ENCODE measurements at regions not wholly inside any gene's neighbourhood (a gene's known extent, or its start where the extent isn't known, plus 50 kb on each side); places are given as distances from the start of the nearest gene placed in this dataset.

DNA sequence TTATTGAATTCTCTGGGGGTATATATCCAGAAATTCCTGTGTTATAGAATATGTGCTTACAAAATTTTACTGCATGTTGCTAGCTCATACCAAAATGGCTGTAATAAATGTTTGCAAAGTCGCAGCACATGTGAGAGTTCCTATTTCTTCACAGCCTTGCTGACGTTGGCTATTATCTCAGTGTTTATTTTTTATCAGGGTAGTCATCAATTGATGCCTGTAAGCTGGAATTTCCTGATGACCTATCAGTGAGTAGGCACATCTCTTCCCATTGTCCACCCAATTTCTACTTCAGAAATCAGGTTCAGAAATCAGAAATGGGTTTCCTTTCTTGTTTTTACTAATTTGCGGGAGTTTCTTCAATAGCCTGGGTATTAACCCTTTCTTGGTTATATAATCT, 268.1 kb upstream of the FZD8 start:
- no CpG with 5 or more reads among the region's 3 CpGs for WGBS, 2 experiments (ENCODE audit: extremely low coverage in 2 of 2, insufficient read length in 1 of 2)
- peaks cover 14% of the 10 kb centered on the region for H3K4me1 ChIP-seq (ENCODE audit: control insufficient read depth, insufficient read depth, low read length)
- no peak overlapping the region for H3K23ac ChIP-seq (ENCODE audit: low read depth, low read length)
- no peak overlapping the region for H3K56ac ChIP-seq (ENCODE audit: extremely low read depth, insufficient read depth, low read length)
- H4K5ac ChIP-seq (ENCODE audit: low read depth, low read length), result no peak overlapping the region
- no TSS peak for BruUV-seq (replicated peaks)
- ATAC-seq (ENCODE audit: low read depth), result peak; percentile 67
- POLR2A ChIA-PET (ENCODE audit: unreplicated experiment), result no interaction called here
- H2BK15ac ChIP-seq (ENCODE audit: low read depth, low read length), result no peak overlapping the region
- CTCF ChIA-PET, result interaction anchor here (1.5 kb wide), 1 partner anchor 270 kb away, joined by 3 read pairs; no protein-coding TSS in a partner anchor
- no peak overlapping the region for H2AFZ ChIP-seq (replicated peaks; ENCODE audit: low read length, poor library complexity)
- DNase-seq, result peak; percentile 97
- peak overlapping the region; percentile 90 for H2BK5ac ChIP-seq (ENCODE audit: low read depth, low read length, poor library complexity, severe bottlenecking)
- intact Hi-C loops (cut with micrococcal nuclease) (loop anchor here (5.0 to 10.0 kb wide), 2 partner anchors 183 to 865 kb away; no protein-coding TSS in a partner anchor), dilution Hi-C loops (cut with HindIII; ENCODE audit: low sequenced_read_pairs, unreplicated experiment) (no loop called here), in situ Hi-C loops (cut with MboI; ENCODE audit: low sequenced_read_pairs) (loop anchor here (10.0 kb wide), 1 partner anchor 265 kb away; the partner anchor contains the start of gene FZD8)
- H2AK5ac ChIP-seq (ENCODE audit: low read depth, low read length), result no peak overlapping the region
- no peaks in the 10 kb centered on the region for H4K20me1 ChIP-seq (ENCODE audit: insufficient read depth, low read length)
- no peak overlapping the region for H3K27ac ChIP-seq (ENCODE audit: insufficient read depth, low read length)
- H3K36me3 ChIP-seq (ENCODE audit: control insufficient read depth, insufficient read depth, low read length), result no peaks in the 10 kb centered on the region
- no peak overlapping the region for H3K18ac ChIP-seq (ENCODE audit: low read depth, low read length)
- H3K27me3 ChIP-seq (ENCODE audit: control insufficient read depth, insufficient read depth, low read length), result no peaks in the 10 kb centered on the region
- H2BK120ac ChIP-seq (ENCODE audit: low read depth, low read length), result no peak overlapping the region
- H3K79me1 ChIP-seq (ENCODE audit: low read depth in 1 of 2, low read length in 2 of 2), result no peaks in the 10 kb centered on the region
- H3K9me3 ChIP-seq (ENCODE audit: control insufficient read depth, insufficient read depth, low read length), result no peaks in the 10 kb centered on the region
- no peak overlapping the region for H3K4me3 ChIP-seq (ENCODE audit: insufficient read depth, low read depth, low read length)
- H3K4ac ChIP-seq (ENCODE audit: low read depth, low read length), result no peak overlapping the region
- H4K91ac ChIP-seq (ENCODE audit: insufficient read depth, low read depth, low read length), result no peak overlapping the region
- H2BK20ac ChIP-seq (ENCODE audit: low read depth, low read length), result no peak overlapping the region
- H2AK9ac ChIP-seq (replicated peaks; ENCODE audit: low read depth, low read length, poor library complexity), result no peak overlapping the region
- peak overlapping the region in 1 of 2 experiments; percentile 23; a peak in 1 of 4 replicates for H4K8ac ChIP-seq (ENCODE audit: low read depth in 2 of 2, low read length in 2 of 2)
- peaks cover 5% of the 10 kb centered on the region for H3K9me1 ChIP-seq (ENCODE audit: insufficient read depth, low read length)
- no peak overlapping the region for H3K14ac ChIP-seq (replicated peaks; ENCODE audit: low read depth, low read length)
- no peak overlapping the region for H3K9ac ChIP-seq (ENCODE audit: low read depth, low read length)
- peak; percentile 93 for TF ChIP-seq FOS (IDR thresholded peaks at IDR 0.05; ENCODE audit: low read depth, low read length)
- no peak for TF ChIP-seq MXI1 (IDR thresholded peaks at IDR 0.05; ENCODE audit: borderline replicate concordance, low read depth, low read length)
- peak; percentile 93 for TF ChIP-seq CEBPB (IDR thresholded peaks at IDR 0.05; ENCODE audit: low read depth, low read length)
- TF ChIP-seq SMC3 (IDR thresholded peaks at IDR 0.05; ENCODE audit: low read depth, low read length), result 0 out of 2 replicates have a peak, but pooled peaks have one; percentile 23
- no peak for TF ChIP-seq RFX5 (IDR thresholded peaks at IDR 0.05; ENCODE audit: low read depth, low read length)
- peak; percentile 81 for TF ChIP-seq BHLHE40 (IDR thresholded peaks at IDR 0.05; ENCODE audit: low read depth, low read length)
- TF ChIP-seq RAD21 (IDR thresholded peaks at IDR 0.05; ENCODE audit: low read length), result 0 out of 2 replicates have a peak, but pooled peaks have one; percentile 11
- peak; percentile 84 for TF ChIP-seq MAFK (IDR thresholded peaks at IDR 0.05; ENCODE audit: low read depth, low read length)
- peak; percentile 88 for TF ChIP-seq NFE2L2 (IDR thresholded peaks at IDR 0.05; ENCODE audit: low read depth, low read length)
- no peak overlapping the region; the same call in 1 of the 2 replicates for H3K4me2 ChIP-seq (ENCODE audit: low read depth, low read length)

All from IMR-90 (cell line).